Peyer's patch (tissue), 4 donors: ENCODE measurements at regions not wholly inside any gene's neighbourhood (a gene's known extent, or its start where the extent isn't known, plus 50 kb on each side); places are given as distances from the start of the nearest gene placed in this dataset.

ENCODE experiments used
- POLR2A ChIP-seq, 2 donors: fragments of 450-650 bp; IDR thresholded peaks; one replicate each; pipeline ENCODE4 v1.5.1; 2017; ENCODE audit warnings: antibody characterized with exemption in 2 of 2, mild to moderate bottlenecking in 2 of 2, moderate library complexity in 2 of 2
- TF ChIP-seq, protein P1 (sequence below), 6 experiments: fragments of 450-650 bp in 4 of 6; fragments of 200-600 bp in 2 of 6; sonication (generic) in 1 of 6; IDR thresholded peaks; one replicate each; pipeline ENCODE4 v1.5.1; 2017 to 2019; ENCODE audit warnings: antibody characterized with exemption in 6 of 6, mild to moderate bottlenecking in 3 of 6, moderate library complexity in 1 of 6

DNA sequence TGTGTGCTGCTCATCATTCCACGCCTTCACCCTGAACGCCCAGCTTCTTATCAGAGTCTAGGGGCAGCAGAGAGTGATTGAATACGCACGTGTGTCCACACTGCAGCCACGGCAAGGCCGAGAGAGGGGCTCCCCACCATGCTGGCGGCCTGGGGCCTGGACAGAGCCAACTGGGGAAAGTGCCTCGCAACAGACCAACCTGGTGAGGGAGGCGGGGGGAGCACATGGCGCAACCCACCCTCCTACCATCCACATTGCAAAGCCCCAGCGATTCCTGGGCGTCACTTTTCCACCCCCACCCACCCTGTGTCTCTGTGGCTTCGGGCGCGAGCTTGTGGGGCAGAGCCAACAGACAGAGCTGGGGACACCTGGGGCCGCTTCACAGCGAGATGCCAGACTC, 66.4 kb upstream of the DUSP22 start:
- TF ChIP-seq, protein P1, sequence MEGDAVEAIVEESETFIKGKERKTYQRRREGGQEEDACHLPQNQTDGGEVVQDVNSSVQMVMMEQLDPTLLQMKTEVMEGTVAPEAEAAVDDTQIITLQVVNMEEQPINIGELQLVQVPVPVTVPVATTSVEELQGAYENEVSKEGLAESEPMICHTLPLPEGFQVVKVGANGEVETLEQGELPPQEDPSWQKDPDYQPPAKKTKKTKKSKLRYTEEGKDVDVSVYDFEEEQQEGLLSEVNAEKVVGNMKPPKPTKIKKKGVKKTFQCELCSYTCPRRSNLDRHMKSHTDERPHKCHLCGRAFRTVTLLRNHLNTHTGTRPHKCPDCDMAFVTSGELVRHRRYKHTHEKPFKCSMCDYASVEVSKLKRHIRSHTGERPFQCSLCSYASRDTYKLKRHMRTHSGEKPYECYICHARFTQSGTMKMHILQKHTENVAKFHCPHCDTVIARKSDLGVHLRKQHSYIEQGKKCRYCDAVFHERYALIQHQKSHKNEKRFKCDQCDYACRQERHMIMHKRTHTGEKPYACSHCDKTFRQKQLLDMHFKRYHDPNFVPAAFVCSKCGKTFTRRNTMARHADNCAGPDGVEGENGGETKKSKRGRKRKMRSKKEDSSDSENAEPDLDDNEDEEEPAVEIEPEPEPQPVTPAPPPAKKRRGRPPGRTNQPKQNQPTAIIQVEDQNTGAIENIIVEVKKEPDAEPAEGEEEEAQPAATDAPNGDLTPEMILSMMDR (IDR thresholded peaks at IDR 0.05) = no peak
- TF ChIP-seq POLR2A (IDR thresholded peaks at IDR 0.05) = no peak
